MM.1S (cell line): ENCODE measurements at regions not wholly inside any gene's neighbourhood (a gene's known extent, or its start where the extent isn't known, plus 50 kb on each side); places are given as distances from the start of the nearest gene placed in this dataset.

Experiments used
- EZH2 ChIP-seq: fragments of 300-600 bp; sonication (generic); optimal IDR thresholded peaks from 2 replicates; pipeline ENCODE3; 2017; ENCODE audit warnings: low read depth, mild to moderate bottlenecking, antibody characterized with exemption, low read length, mixed read lengths
- TF ChIP-seq, protein P1 (sequence below): fragments of 300-600 bp; sonication (generic); IDR thresholded peaks from 2 replicates; pipeline ENCODE4 v1.5.1; 2016; ENCODE audit warnings: antibody characterized with exemption, low read length, mixed read lengths

GRCh38 chr19:23481043-23481442 is 85.8 kb upstream of the ZNF91 start:
- TF ChIP-seq, protein P1, sequence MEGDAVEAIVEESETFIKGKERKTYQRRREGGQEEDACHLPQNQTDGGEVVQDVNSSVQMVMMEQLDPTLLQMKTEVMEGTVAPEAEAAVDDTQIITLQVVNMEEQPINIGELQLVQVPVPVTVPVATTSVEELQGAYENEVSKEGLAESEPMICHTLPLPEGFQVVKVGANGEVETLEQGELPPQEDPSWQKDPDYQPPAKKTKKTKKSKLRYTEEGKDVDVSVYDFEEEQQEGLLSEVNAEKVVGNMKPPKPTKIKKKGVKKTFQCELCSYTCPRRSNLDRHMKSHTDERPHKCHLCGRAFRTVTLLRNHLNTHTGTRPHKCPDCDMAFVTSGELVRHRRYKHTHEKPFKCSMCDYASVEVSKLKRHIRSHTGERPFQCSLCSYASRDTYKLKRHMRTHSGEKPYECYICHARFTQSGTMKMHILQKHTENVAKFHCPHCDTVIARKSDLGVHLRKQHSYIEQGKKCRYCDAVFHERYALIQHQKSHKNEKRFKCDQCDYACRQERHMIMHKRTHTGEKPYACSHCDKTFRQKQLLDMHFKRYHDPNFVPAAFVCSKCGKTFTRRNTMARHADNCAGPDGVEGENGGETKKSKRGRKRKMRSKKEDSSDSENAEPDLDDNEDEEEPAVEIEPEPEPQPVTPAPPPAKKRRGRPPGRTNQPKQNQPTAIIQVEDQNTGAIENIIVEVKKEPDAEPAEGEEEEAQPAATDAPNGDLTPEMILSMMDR = no peak
- TF ChIP-seq EZH2 = no peak
